AG09319 (cell line): ENCODE measurements at regions not wholly inside any gene's neighbourhood (a gene's known extent, or its start where the extent isn't known, plus 50 kb on each side); places are given as distances from the start of the nearest gene placed in this dataset.

Experiments
- DNase-seq: peaks from one replicate; pipeline ENCODE4 v3.0.0-alpha.2; 2010; ENCODE audit warnings: low read depth; ENCODE audit errors: extremely low read depth
- CTCF ChIP-seq: IDR thresholded peaks from 2 replicates; pipeline ENCODE4 v1.5.1; 2011; ENCODE audit warnings: low read depth, mild to moderate bottlenecking, inconsistent platforms, low read length, moderate library complexity

GRCh38 chr4:187460016-187460415, 535.6 kb upstream of the ZFP42 start:
- no peak for TF ChIP-seq CTCF
- no peak for DNase-seq

- no peak for DNase-seq
- TF ChIP-seq CTCF = no peak
These were observed 531.0 kb upstream of the ZFP42 start for GRCh38 chr4:187464573-187464972.

DNA sequence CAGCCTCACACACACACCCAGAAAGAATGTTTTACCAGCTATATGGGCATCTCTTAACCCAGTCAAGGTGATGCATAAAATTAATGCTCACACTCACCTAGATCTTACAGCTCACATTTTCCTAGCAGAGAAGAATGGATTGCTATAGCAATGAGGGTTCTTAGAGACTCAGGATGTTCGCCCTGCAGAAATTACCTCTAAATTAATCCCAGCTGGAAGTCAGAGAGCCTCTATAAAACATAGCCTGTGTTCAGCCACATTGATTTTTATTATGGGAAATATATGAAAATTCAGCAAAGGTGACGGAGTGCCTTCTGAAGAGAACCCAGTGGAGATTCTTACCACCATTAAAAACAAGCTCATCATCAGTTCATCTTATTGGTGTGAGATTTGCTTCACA, 528.3 kb upstream of the ZFP42 start:
- no peak for DNase-seq
- TF ChIP-seq CTCF = no peak

- DNase-seq = no peak
- TF ChIP-seq CTCF = no peak
These were observed 525.9 kb upstream of the ZFP42 start for GRCh38 chr4:187469627-187470026.

DNA sequence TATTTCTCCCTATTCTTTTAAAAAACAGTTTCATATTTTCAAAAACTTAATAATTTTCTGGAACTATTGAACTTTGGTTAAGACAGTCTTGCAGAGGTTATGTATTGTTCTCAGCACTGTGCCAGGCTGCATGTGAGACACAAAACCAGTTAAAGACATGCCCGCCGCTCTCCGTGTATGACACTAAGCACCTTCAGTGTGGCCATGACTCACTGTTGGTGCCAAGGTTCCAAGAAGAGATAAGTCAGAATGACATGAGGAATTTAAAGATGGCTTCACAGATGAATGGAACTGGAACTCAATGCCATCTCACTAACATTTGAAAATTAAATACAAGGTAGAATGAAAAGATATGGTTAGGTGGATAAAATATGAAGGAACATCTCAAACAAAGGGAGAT, 525.5 kb upstream of the ZFP42 start:
- no peak for TF ChIP-seq CTCF
- DNase-seq = no peak

GRCh38 chr4:187474238-187474637, 521.3 kb upstream of the ZFP42 start:
- DNase-seq = no peak
- no peak for TF ChIP-seq CTCF

GRCh38 chr4:187475901-187476300, 519.7 kb upstream of the ZFP42 start:
- DNase-seq = no peak
- no peak for TF ChIP-seq CTCF
